ENCODE measurements at regions not wholly inside any gene's neighbourhood (a gene's known extent, or its start where the extent isn't known, plus 50 kb on each side); places are given as distances from the start of the nearest gene placed in this dataset.
A peak's percentile ranks its signal among the peaks of the same experiment; 100 is the strongest.

DNA sequence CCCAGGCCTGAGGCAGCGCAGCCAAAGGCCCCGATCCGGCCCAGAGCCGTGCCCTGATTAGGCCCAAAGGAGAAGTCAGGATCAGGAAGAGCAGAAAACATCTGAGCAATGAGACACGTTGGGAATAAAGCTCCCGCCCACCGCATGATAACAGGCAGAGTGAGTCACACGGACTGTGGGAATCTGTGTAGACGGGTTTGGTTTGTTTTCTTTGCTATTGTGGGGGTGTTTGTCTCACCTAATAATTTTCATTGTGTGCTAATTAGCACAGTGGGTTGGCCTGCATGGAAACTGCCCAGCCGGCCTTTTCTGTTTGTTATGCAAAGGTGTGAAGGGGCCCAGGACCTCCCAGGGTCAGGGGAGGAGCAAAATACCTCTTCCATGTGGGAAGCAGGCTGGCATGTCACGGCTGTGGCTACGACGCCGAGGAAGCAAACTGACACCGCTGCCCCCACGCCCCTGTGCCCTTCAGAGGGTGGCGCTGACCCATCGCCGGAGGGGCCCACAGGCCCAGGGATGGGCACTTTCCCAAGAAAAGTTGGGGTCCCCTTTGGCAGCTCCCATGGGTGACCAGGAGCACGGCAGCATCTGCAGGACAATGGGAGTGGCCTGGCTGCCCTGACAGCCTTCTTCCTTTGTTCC is 68.4 kb upstream of the CTDP1 start:
- H2AFZ ChIP-seq (ENCODE audit: low read length, unreplicated experiment) = peak overlapping the region; percentile 88
- H3K79me2 ChIP-seq (ENCODE audit: control insufficient read depth, insufficient read depth, low read length, unreplicated experiment) = no peaks in the 10 kb centered on the region
- no peaks in the 10 kb centered on the region for H3K36me3 ChIP-seq (ENCODE audit: insufficient read depth, low read length)
- H3K27me3 ChIP-seq (ENCODE audit: insufficient read depth, low read length) = no peaks in the 10 kb centered on the region
- H3K27ac ChIP-seq (ENCODE audit: low read depth, low read length) = peak overlapping the region; percentile 75
- 0 out of 2 replicates have a peak overlapping the region, but pooled peaks have one; percentile 30 for H3K4me3 ChIP-seq (ENCODE audit: low read depth, low read length)
- peaks cover 11% of the 10 kb centered on the region for H3K4me1 ChIP-seq (ENCODE audit: control insufficient read depth, insufficient read depth, low read length, unreplicated experiment)

DNA sequence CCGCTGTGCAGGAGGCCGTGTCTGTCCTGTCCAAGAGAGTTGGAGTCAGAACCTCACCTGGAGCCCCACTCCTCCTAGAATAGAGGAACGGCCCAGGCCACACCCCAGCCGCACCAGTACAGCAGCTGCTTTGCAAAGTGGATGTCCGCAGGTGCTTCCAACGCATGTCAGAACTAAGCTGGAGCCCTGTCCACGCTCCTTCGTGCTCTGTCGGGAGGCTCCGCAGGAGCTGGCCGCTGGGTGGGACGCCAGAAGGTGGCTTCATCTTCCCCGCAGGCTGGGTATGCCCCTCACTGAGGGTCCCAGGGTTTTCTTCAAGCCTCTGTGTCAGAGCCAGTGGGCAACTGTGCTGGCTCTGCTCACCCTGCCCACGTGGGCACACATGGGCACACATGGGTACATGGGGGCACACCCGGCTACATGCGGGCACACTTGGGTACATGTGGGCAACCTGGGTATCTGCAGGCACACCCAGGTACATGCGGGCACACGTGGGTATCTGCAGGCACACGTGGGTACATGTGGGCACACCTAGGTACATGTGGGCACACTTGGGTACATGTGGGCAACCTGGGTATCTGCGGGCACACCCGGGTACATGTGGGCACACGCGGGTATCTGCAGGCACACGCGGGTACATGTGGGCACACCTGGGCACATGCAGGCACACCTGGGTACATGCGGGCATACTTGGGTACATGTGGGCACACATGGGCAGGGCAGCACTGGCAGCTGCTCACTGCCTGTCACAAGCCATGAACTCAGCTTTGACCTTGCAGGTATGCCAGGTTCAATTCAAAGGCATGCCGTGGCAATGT is 67.1 kb upstream of the CTDP1 start:
- Histone ChIP-seq H2AFZ (ENCODE audit: low read length, unreplicated experiment) (no peak overlapping the region), H3K27me3 (ENCODE audit: insufficient read depth, low read length) (no peaks in the 10 kb centered on the region), H3K36me3 (ENCODE audit: insufficient read depth, low read length) (no peaks in the 10 kb centered on the region), H3K79me2 (ENCODE audit: control insufficient read depth, insufficient read depth, low read length, unreplicated experiment) (no peaks in the 10 kb centered on the region), H3K4me3 (ENCODE audit: low read depth, low read length) (no peak overlapping the region), H3K27ac (ENCODE audit: low read depth, low read length) (no peak overlapping the region), H3K4me1 (ENCODE audit: control insufficient read depth, insufficient read depth, low read length, unreplicated experiment) (peaks cover 11% of the 10 kb centered on the region)

DNA sequence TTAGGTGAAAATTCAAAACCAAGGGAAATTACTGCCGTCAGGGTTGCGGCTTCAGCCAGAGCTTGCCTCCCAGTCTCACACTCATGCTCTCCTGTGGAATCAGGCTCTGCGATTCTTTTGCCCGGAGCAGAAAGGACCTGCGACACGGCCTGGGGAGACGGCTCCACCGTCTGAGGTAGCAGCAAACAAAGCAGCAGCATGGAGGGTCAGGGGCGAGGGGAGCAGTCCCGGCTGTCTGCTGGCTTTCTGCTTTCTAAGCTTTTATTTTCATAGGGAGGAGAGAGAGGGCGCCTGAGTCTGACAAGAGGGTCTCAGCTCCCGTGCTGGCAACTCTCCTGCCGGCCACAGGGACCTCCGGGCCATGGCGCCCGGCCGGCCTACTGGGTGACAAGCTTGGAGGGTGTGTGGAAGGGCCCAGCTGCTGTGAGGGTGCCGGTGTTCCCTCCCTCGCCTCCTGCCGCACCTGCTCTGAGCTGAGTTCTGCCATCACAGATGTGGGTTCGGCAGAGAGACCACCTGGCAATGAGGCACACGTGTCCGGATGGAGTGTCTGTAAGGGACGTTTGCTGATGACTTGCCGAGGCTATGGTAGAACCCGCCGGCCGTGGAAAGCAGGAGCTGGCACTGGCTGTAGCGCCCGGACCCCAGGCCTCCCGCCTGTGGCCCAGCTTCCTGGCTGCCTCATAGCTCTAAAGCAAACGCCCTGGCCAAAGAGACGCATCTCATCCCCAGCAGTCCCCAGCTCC is 66.2 kb upstream of the CTDP1 start:
- Histone ChIP-seq H3K36me3 (ENCODE audit: insufficient read depth, low read length) (no peaks in the 10 kb centered on the region), H3K4me1 (ENCODE audit: control insufficient read depth, insufficient read depth, low read length, unreplicated experiment) (peaks cover 11% of the 10 kb centered on the region), H3K27me3 (ENCODE audit: insufficient read depth, low read length) (no peaks in the 10 kb centered on the region), H3K27ac (ENCODE audit: low read depth, low read length) (no peak overlapping the region), H3K79me2 (ENCODE audit: control insufficient read depth, insufficient read depth, low read length, unreplicated experiment) (no peaks in the 10 kb centered on the region), H2AFZ (ENCODE audit: low read length, unreplicated experiment) (no peak overlapping the region), H3K4me3 (ENCODE audit: low read depth, low read length) (no peak overlapping the region)

DNA sequence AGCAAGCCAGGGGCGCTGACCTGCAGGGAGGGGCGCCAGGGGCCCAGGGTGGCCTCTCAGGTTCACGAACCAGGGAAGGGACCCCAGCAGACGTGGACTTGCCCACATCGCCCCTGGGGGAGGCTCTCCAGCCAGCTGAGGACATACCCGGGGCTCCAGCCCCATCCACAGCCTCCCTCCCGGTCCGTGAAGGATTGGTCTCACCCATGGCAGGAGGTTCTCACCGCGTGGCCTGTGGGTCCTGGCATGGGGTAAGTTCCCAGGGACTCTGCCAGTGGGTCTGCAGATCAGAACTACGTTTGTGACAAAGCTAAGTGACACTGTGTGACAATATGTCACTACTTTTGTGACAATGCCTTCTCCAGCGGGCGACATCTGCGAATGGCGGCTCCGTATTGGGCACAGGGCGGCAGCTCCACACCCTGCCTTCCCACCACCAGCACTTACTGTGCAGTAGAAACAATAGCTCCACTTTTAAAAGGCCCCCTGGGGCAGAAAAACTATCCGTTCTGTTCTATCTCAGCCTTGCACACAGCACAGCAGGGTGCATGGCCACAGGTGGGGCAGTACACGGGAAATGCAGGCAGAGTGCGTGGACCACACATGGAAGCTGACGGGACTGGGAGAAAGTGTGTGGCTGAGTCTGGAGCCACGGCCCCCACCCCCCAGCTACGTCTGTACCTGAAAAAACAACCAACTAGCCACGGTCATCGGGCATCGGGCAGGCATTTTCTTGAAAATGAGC is 65.2 kb upstream of the CTDP1 start:
- H3K4me1 ChIP-seq (ENCODE audit: control insufficient read depth, insufficient read depth, low read length, unreplicated experiment) = peaks cover 11% of the 10 kb centered on the region
- H3K36me3 ChIP-seq (ENCODE audit: insufficient read depth, low read length) = no peaks in the 10 kb centered on the region
- H3K4me3 ChIP-seq (ENCODE audit: low read depth, low read length) = no peak overlapping the region
- no peak overlapping the region for H3K27ac ChIP-seq (ENCODE audit: low read depth, low read length)
- H3K27me3 ChIP-seq (ENCODE audit: insufficient read depth, low read length) = no peaks in the 10 kb centered on the region
- H2AFZ ChIP-seq (ENCODE audit: low read length, unreplicated experiment) = no peak overlapping the region
- no peaks in the 10 kb centered on the region for H3K79me2 ChIP-seq (ENCODE audit: control insufficient read depth, insufficient read depth, low read length, unreplicated experiment)

DNA sequence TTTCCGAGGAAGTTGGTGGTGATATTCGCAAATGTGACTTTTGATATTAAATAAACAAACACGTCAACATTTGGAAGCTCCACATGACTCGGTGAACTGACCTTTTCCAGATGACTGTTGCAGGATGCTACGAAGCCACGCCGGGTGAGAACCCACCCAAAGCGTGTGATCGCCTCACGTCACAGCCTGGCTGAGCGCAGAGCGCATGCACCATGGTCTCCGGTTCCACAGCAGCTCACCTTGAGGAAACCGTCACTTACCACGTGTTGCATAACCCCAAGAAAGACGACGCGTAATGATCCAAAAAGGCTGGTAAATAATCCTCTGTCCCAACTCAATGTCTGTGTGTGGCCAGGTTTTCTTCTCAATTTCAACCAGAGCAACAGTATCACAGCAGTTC is 64.5 kb upstream of the CTDP1 start:
- no peaks in the 10 kb centered on the region for H3K36me3 ChIP-seq (ENCODE audit: insufficient read depth, low read length)
- no peak overlapping the region for H2AFZ ChIP-seq (ENCODE audit: low read length, unreplicated experiment)
- no peak overlapping the region for H3K4me3 ChIP-seq (ENCODE audit: low read depth, low read length)
- H3K27me3 ChIP-seq (ENCODE audit: insufficient read depth, low read length) = no peaks in the 10 kb centered on the region
- H3K27ac ChIP-seq (ENCODE audit: low read depth, low read length) = no peak overlapping the region
- H3K79me2 ChIP-seq (ENCODE audit: control insufficient read depth, insufficient read depth, low read length, unreplicated experiment) = no peaks in the 10 kb centered on the region
- H3K4me1 ChIP-seq (ENCODE audit: control insufficient read depth, insufficient read depth, low read length, unreplicated experiment) = peaks cover 11% of the 10 kb centered on the region

DNA sequence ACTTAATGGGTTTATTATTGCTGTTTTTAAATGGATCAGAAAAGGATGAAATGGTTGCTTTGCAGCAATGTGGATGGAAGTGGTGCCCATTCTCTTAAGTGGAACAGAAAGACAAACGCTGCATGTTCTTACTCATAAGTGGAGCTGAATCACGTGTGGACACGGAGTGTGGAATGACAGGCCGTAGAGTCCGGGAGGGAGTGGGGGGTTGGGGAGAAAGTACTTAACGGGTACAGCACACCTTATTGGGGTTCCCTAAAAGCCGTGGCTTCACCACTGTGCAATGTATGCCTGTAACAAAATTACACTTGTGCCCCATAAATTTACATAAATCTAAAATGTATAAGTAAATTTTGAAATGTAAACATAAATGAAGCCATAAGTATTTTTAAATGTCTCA is 64.0 kb upstream of the CTDP1 start:
- Histone ChIP-seq H3K36me3 (ENCODE audit: insufficient read depth, low read length) (no peaks in the 10 kb centered on the region), H2AFZ (ENCODE audit: low read length, unreplicated experiment) (no peak overlapping the region), H3K4me1 (ENCODE audit: control insufficient read depth, insufficient read depth, low read length, unreplicated experiment) (peaks cover 9% of the 10 kb centered on the region), H3K79me2 (ENCODE audit: control insufficient read depth, insufficient read depth, low read length, unreplicated experiment) (no peaks in the 10 kb centered on the region), H3K27me3 (ENCODE audit: insufficient read depth, low read length) (no peaks in the 10 kb centered on the region), H3K4me3 (ENCODE audit: low read depth, low read length) (no peak overlapping the region), H3K27ac (ENCODE audit: low read depth, low read length) (no peak overlapping the region)

DNA sequence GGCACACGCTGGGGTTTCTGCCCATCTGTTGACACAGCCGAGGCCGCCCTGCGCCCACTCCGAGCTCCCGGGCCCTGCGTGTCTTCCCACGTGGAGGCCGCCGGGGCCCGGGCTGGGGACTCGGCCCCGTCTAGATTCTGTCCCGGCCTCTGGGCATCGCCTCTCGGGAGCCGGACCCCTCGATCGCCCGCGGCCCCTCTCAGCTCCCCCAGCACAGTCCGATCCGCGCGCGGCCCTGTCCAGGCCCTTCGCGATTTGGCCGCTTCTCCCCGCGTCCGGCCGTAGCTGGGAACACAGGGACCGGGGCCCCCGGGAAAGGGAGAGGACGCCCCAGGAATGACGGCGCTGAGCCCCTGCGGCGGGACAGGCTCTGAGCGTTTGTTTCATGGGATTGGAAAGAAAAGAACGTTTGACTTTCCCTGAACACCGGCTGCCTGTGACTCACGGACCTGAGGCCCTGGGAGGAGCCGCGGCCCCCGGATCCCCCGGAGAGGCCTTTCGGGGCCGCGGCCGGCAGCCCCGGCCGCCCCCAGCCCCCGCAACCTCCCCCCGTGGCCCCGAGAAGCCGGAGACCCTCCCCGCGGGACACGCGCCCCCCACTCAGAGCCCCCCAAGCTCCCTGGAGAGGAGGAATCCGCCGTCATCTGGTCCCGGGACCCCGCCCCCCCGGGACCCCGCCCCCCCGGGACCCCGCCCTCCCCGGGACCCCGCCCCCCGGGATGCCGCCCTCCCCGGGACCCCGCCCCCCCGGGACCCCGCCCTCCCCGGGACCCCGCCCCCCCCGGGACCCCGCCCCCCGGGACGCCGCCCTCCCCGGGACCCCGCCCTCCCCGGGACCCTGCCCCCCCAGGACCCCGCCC is 62.7 kb upstream of the CTDP1 start:
- no peaks in the 10 kb centered on the region for H3K36me3 ChIP-seq (ENCODE audit: insufficient read depth, low read length)
- H3K27ac ChIP-seq (ENCODE audit: low read depth, low read length) = no peak overlapping the region
- no peaks in the 10 kb centered on the region for H3K27me3 ChIP-seq (ENCODE audit: insufficient read depth, low read length)
- peak overlapping the region; percentile 51; the same call in 1 of the 2 replicates for H3K4me3 ChIP-seq (ENCODE audit: low read depth, low read length)
- no peaks in the 10 kb centered on the region for H3K4me1 ChIP-seq (ENCODE audit: control insufficient read depth, insufficient read depth, low read length, unreplicated experiment)
- no peaks in the 10 kb centered on the region for H3K79me2 ChIP-seq (ENCODE audit: control insufficient read depth, insufficient read depth, low read length, unreplicated experiment)
- peak overlapping the region; percentile 38 for H2AFZ ChIP-seq (ENCODE audit: low read length, unreplicated experiment)

DNA sequence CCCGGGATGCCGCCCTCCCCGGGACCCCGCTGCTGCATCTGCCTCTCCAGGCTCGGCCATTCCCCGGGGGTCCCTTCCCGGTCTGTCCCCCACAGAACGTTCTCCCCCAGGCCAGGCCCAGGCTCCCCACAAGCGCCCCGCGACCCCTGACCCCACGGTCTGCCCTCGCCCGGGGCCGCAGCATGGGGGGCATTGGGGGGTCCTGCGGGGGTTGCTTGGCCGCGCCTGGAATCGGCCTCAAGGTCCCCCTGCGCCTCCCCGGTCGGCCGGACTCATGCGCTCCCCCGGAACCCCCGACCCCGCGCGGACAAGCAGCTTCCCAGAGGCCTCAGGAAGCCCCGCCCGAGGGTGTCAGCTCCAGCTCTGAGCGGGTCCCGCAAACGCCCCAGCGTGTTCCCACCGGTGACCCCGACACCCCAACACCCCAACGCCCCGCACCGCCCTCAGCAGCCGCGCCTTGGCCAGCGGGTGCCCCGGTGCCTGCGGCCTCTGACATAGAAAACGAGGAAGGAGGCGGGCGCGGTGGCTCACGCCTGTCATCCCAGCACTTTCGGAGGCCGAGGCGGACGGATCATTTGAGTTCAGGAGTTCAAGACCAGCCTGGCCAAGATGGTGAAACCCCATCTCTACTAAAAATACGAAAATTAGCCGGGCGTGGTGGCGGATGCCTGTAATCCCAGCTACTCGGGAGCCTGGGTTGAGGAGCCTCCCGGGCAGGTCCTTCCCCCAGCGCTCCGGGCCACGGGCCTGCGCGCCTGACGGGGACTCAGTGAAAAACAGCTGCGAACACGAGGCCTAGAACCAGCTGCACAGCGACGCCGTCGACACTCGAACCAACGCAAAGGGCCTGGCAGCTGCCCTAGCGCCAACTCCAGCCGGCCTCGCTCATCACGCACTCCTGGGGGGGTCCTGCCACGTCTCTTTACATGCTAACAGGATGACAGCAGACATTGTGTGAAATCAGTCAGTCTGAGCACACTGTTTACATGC is 61.8 kb upstream of the CTDP1 start:
- Histone ChIP-seq H3K4me3 (ENCODE audit: low read depth, low read length) (no peak overlapping the region), H3K27me3 (ENCODE audit: insufficient read depth, low read length) (no peaks in the 10 kb centered on the region), H3K36me3 (ENCODE audit: insufficient read depth, low read length) (no peaks in the 10 kb centered on the region), H2AFZ (ENCODE audit: low read length, unreplicated experiment) (no peak overlapping the region), H3K4me1 (ENCODE audit: control insufficient read depth, insufficient read depth, low read length, unreplicated experiment) (no peaks in the 10 kb centered on the region), H3K27ac (ENCODE audit: low read depth, low read length) (no peak overlapping the region), H3K79me2 (ENCODE audit: control insufficient read depth, insufficient read depth, low read length, unreplicated experiment) (no peaks in the 10 kb centered on the region)

DNA sequence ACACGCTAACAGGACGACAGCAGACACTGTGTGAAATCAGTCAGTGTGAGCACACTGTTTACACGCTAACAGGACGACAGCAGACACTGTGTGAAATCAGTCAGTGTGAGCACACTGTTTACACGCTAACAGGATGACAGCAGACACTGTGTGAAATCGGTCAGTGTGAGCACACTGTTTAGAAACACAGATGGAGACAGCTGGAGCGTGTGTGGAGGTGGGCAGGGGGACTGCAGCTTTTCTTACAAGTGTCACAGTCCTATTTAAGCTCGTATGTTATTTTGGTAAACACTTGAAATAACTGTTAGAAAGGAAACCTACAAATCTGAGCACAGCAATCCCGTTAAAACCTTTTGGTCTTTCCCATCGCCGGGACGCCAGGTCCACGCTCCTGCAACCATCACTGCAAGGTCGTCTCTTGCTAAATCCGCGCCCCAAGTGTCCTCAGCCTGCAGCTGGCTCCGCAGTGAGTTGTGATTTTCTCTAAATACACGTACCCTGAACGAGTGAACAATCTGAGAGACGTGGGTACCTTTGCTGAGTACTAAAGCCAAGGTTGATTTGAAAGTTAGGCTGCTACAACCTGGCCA is 58.9 kb upstream of the CTDP1 start:
- Histone ChIP-seq H3K27me3 (ENCODE audit: insufficient read depth, low read length) (peaks cover 15% of the 10 kb centered on the region), H3K4me3 (ENCODE audit: low read depth, low read length) (no peak overlapping the region), H3K27ac (ENCODE audit: low read depth, low read length) (no peak overlapping the region), H2AFZ (ENCODE audit: low read length, unreplicated experiment) (no peak overlapping the region), H3K36me3 (ENCODE audit: insufficient read depth, low read length) (no peaks in the 10 kb centered on the region), H3K4me1 (ENCODE audit: control insufficient read depth, insufficient read depth, low read length, unreplicated experiment) (no peaks in the 10 kb centered on the region), H3K79me2 (ENCODE audit: control insufficient read depth, insufficient read depth, low read length, unreplicated experiment) (no peaks in the 10 kb centered on the region)
